ENCODE measurements at regions not wholly inside any gene's neighbourhood (a gene's known extent, or its start where the extent isn't known, plus 50 kb on each side); places are given as distances from the start of the nearest gene placed in this dataset.
"Not testable (repeated sequence)": the region's sequence is repeated elsewhere in the genome, so short reads cannot be mapped to it uniquely, and the experiment has no call there.

DNA sequence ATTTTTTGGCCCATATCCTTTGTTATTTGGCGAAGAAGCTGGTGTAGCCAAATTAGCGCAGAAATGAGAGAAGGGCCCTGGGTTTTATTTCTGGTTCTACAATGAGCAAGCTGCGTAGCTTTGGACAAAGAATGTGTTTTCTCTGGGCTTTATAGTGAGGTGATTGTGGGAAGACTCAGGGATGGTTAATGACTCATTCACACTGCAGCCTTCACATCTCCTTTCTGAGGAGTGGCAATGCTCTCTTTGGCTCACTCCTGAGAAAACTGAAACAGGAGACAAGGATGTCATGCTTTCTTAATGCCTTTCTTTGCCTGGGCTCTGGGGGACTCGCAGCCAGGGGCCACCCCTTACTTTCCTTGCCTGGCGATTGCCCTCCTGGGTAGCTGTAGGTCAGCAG lies 271.0 kb upstream of the PODXL start:
- no peak overlapping the region for H3K4me3 ChIP-seq (replicated peaks in 1 of 2; ENCODE audit: low read depth in 2 of 2, low read length in 2 of 2)
- TF ChIP-seq, protein P1, sequence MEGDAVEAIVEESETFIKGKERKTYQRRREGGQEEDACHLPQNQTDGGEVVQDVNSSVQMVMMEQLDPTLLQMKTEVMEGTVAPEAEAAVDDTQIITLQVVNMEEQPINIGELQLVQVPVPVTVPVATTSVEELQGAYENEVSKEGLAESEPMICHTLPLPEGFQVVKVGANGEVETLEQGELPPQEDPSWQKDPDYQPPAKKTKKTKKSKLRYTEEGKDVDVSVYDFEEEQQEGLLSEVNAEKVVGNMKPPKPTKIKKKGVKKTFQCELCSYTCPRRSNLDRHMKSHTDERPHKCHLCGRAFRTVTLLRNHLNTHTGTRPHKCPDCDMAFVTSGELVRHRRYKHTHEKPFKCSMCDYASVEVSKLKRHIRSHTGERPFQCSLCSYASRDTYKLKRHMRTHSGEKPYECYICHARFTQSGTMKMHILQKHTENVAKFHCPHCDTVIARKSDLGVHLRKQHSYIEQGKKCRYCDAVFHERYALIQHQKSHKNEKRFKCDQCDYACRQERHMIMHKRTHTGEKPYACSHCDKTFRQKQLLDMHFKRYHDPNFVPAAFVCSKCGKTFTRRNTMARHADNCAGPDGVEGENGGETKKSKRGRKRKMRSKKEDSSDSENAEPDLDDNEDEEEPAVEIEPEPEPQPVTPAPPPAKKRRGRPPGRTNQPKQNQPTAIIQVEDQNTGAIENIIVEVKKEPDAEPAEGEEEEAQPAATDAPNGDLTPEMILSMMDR (IDR thresholded peaks at IDR 0.05; ENCODE audit: low read depth, low read length) = no peak
- no peak for DNase-seq (ENCODE audit: low read depth in 2 of 2)

DNA sequence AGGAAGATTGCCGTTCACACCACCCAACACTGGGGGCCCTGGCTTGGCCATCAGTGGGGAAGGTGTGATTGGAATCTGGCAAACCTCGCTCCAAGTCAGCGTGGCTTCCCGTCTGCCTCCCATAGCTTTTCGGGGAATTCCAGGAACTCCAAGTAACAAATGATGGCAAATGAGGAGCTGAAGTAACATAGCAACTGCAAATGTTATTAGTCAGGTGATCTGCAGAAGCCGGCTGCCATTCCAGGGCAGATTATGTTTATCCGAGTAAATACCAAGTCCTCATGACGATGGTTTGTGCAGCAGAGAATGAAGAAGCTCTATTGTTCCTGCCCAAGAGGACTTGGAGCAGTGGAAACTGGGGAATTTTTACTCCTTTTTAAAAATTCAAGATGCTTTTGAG lies 270.5 kb upstream of the PODXL start:
- TF ChIP-seq, protein P1 (IDR thresholded peaks at IDR 0.05; ENCODE audit: low read depth, low read length) = no peak
- DNase-seq (ENCODE audit: low read depth in 2 of 2) = no peak
- H3K4me3 ChIP-seq (replicated peaks in 1 of 2; ENCODE audit: low read depth in 2 of 2, low read length in 2 of 2) = no peak overlapping the region

DNA sequence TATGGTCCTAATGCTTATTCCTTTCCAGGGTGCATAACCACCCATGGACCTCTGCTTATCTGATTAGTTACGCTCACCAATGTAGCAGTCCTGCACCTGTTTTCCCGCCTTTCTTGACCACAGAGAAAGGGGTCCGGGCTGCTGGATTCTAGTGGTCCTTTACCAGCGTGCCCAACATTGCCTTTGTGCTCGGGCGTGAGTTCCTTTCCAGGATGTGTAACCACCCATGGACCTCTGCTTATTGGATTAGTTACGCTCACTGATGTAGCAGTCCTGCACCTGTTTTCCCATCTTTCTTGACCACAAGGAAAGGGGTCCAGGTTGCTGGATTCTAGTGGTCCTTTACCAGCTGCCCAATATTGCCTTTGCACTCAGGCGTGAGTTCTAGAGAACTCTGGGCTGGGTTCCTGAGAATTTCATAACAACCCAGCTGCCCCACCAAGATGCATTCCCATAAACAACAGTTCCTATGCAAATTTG lies 267.6 kb upstream of the PODXL start:
- H3K4me3 ChIP-seq (replicated peaks in 1 of 2; ENCODE audit: low read depth in 2 of 2, low read length in 2 of 2); DNase-seq (ENCODE audit: low read depth in 2 of 2): not testable (repeated sequence)

DNA sequence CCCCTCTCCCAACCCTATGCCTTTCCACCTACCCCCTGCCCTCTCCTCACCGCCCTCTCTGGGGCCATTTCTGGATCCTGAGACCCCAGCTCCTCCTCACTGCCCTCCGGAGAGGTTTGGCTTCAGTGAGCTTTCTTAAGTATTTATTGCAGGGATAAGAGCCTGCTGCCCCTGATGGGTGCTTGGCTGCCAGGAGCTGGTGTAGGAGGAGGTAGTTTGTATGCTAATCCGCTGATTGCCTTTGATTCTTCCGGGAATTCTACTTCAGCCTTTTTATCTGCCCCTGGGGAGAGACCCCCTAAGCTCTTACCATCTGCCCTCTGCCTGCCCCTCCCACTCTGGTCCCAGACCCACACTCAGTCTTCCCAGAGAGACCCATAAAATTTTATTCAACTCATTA lies 263.5 kb upstream of the PODXL start:
- no peak overlapping the region for H3K4me3 ChIP-seq (replicated peaks in 1 of 2; ENCODE audit: low read depth in 2 of 2, low read length in 2 of 2)
- TF ChIP-seq, protein P1 (IDR thresholded peaks at IDR 0.05; ENCODE audit: low read depth, low read length) = no peak
- no peak for DNase-seq (ENCODE audit: low read depth in 2 of 2)

DNA sequence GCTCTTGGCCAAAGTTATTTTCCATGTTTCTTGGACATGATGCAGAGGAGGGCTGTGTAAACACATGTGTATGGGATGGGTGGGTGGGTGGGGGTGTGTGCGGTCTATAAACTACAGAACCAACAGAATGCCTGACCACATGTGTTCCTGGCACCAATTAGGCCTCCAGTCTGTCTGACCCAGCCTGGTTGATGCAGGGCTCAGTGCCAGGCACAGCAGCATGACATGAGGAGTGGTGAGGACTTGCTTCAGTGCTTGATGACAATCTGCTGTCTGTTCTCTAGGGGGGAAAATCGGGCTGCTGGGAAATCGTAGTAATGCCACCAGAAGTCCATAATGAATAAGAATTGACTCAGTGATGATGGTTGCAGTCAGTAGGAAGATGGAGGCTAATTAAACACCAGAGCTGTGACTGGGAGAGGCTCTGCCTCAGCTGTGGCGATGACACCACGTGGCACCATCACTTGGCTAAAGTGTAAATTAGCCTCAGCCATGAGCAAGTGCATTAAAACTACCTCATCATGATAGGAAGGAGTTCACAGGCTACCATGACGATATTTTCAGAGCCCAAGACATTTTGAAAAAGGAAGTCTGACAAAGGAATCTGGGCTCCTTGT lies 260.1 kb upstream of the PODXL start:
- H3K4me3 ChIP-seq (replicated peaks in 1 of 2; ENCODE audit: low read depth in 2 of 2, low read length in 2 of 2) = no peak overlapping the region
- TF ChIP-seq, protein P1 (IDR thresholded peaks at IDR 0.05; ENCODE audit: low read depth, low read length) = no peak
- DNase-seq (ENCODE audit: low read depth in 2 of 2) = no peak

DNA sequence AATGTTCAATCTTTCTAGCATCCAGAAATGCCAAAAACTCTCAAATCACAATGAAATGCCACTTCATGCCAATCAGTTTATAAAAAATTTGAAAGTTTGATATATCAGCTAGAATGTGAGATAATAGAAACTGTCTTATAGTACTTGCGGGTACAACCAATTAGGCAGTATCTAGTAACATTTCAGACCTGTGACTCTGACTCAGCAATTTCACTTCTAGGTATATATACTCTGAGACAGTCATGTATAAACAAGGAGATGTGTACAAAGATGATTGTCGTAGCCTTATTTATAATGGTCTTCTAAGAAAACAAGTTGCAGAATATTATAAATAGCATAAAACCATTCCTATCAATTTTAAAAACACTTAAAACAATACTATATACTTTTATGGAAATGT lies 252.3 kb upstream of the PODXL start:
- DNase-seq (ENCODE audit: low read depth in 2 of 2) = no peak
- H3K4me3 ChIP-seq (replicated peaks in 1 of 2; ENCODE audit: low read depth in 2 of 2, low read length in 2 of 2) = no peak overlapping the region
- TF ChIP-seq, protein P1 (IDR thresholded peaks at IDR 0.05; ENCODE audit: low read depth, low read length) = no peak

DNA sequence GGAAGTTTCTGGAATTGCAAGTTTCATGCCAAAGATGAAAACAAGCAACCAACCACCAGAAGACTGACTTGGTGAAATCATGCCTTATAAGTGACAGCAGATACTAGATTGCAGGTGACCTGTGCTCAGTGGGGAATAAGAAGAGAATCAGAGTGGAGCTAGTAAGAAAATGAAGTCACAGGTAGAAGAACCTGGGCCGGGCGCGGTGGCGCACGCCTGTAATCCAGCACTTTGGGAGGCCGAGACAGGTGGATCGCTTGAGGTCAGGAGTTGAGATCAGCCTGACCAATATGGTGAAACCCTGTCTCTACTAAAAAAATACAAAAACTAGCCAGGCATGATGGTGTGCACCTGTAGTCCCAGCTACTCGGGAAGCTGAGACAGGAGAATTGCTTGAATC lies 251.7 kb upstream of the PODXL start:
- not testable (repeated sequence) for H3K4me3 ChIP-seq (replicated peaks in 1 of 2; ENCODE audit: low read depth in 2 of 2, low read length in 2 of 2); DNase-seq (ENCODE audit: low read depth in 2 of 2)

DNA sequence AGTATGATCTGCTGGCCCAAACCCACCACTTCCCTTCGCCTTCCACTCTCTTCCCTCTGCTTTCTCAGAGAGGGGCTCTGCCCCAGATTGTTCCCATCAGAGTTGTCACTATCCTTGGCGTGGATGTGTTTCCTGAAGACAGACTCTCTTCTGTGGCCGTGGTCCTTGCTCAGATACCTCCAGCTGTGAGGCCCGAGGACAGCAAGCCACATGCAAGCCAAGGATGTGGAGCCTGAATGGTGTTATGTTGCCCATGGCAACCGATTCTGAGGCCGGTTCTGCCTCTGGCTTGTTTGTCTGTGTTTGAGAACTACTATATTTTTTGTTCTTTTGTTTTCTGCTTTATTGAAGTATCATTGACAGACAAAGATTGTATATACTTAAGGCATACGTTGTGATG lies 247.4 kb upstream of the PODXL start:
- no peak overlapping the region for H3K4me3 ChIP-seq (replicated peaks in 1 of 2; ENCODE audit: low read depth in 2 of 2, low read length in 2 of 2)
- TF ChIP-seq, protein P1 (IDR thresholded peaks at IDR 0.05; ENCODE audit: low read depth, low read length) = no peak
- DNase-seq (ENCODE audit: low read depth in 2 of 2) = no peak

Data from cardiac fibroblast (primary cell).